ENCODE measurements at regions not wholly inside any gene's neighbourhood (a gene's known extent, or its start where the extent isn't known, plus 50 kb on each side); places are given as distances from the start of the nearest gene placed in this dataset.
"Not testable (repeated sequence)": the region's sequence is repeated elsewhere in the genome, so short reads cannot be mapped to it uniquely, and the experiment has no call there.

- DNase-seq (no peak), ATAC-seq (no peak)
- Mint-ChIP-seq H3K27me3 (peaks cover 20% of the 10 kb centered on the region), H3K4me1 (peaks cover 9% of the 10 kb centered on the region), H3K27ac (no peak overlapping the region), H3K4me3 (no peak overlapping the region), H3K36me3 (ENCODE audit: low read depth) (peaks cover 2% of the 10 kb centered on the region)
- H3K9me3 ChIP-seq (ENCODE audit: control insufficient read depth, low read length, poor library complexity, severe bottlenecking) = no peaks in the 10 kb centered on the region
These were observed 79.7 kb upstream of the MAP10 start for GRCh38 chr1:232725305-232726047.

GRCh38 chr1:232726048-232726779 lies 79.0 kb upstream of the MAP10 start:
- H3K27ac Mint-ChIP-seq = no peak overlapping the region
- no peak for ATAC-seq
- H3K4me3 Mint-ChIP-seq = no peak overlapping the region

GRCh38 chr1:232728507-232729263 lies 76.5 kb upstream of the MAP10 start:
- no peak overlapping the region for H3K27ac Mint-ChIP-seq
- peaks cover 21% of the 10 kb centered on the region for H3K27me3 Mint-ChIP-seq
- no peak for DNase-seq
- H3K4me3 Mint-ChIP-seq = no peak overlapping the region
- H3K9me3 ChIP-seq (ENCODE audit: control insufficient read depth, low read length, poor library complexity, severe bottlenecking) = no peaks in the 10 kb centered on the region
- ATAC-seq = no peak
- no peaks in the 10 kb centered on the region for H3K36me3 Mint-ChIP-seq (ENCODE audit: low read depth)
- peaks cover 9% of the 10 kb centered on the region for H3K4me1 Mint-ChIP-seq

More at GRCh38 chr1:232726048-232726779, 79.0 kb upstream of the MAP10 start:
- no peak for DNase-seq
- Mint-ChIP-seq H3K27me3 (peaks cover 25% of the 10 kb centered on the region), H3K36me3 (ENCODE audit: low read depth) (no peaks in the 10 kb centered on the region), H3K4me1 (peaks cover 9% of the 10 kb centered on the region)
- H3K9me3 ChIP-seq (ENCODE audit: control insufficient read depth, low read length, poor library complexity, severe bottlenecking) = no peaks in the 10 kb centered on the region

GRCh38 chr1:232732344-232732910 lies 72.8 kb upstream of the MAP10 start:
- H3K9me3 ChIP-seq (ENCODE audit: control insufficient read depth, low read length, poor library complexity, severe bottlenecking) = no peaks in the 10 kb centered on the region
- H3K27me3 Mint-ChIP-seq = peaks cover 25% of the 10 kb centered on the region
- DNase-seq = no peak
- H3K4me1 Mint-ChIP-seq = peaks cover 2% of the 10 kb centered on the region
- no peak for ATAC-seq
- no peak overlapping the region for H3K27ac Mint-ChIP-seq
- H3K4me3 Mint-ChIP-seq = no peak overlapping the region
- no peaks in the 10 kb centered on the region for H3K36me3 Mint-ChIP-seq (ENCODE audit: low read depth)

- H3K4me3 Mint-ChIP-seq = no peak overlapping the region
- H3K4me1 Mint-ChIP-seq = peaks cover 2% of the 10 kb centered on the region
- ATAC-seq = no peak
- H3K36me3 Mint-ChIP-seq (ENCODE audit: low read depth) = no peaks in the 10 kb centered on the region
- H3K27ac Mint-ChIP-seq = no peak overlapping the region
- H3K9me3 ChIP-seq (ENCODE audit: control insufficient read depth, low read length, poor library complexity, severe bottlenecking) = no peaks in the 10 kb centered on the region
- DNase-seq = no peak
- H3K27me3 Mint-ChIP-seq = peaks cover 8% of the 10 kb centered on the region
These were observed 67.3 kb upstream of the MAP10 start for GRCh38 chr1:232737917-232738316.

GRCh38 chr1:232743999-232744398 lies 61.2 kb upstream of the MAP10 start:
- H3K9me3 ChIP-seq (ENCODE audit: control insufficient read depth, low read length, poor library complexity, severe bottlenecking) = no peaks in the 10 kb centered on the region
- DNase-seq = no peak
- no peaks in the 10 kb centered on the region for H3K27me3 Mint-ChIP-seq
- no peak overlapping the region for H3K27ac Mint-ChIP-seq
- H3K4me1 Mint-ChIP-seq = no peaks in the 10 kb centered on the region
- H3K4me3 Mint-ChIP-seq = no peak overlapping the region
- ATAC-seq = no peak
- H3K36me3 Mint-ChIP-seq (ENCODE audit: low read depth) = no peaks in the 10 kb centered on the region

GRCh38 chr1:232744847-232745246 lies 60.4 kb upstream of the MAP10 start:
- no peak for ATAC-seq
- no peaks in the 10 kb centered on the region for H3K36me3 Mint-ChIP-seq (ENCODE audit: low read depth)
- H3K9me3 ChIP-seq (ENCODE audit: control insufficient read depth, low read length, poor library complexity, severe bottlenecking) = no peaks in the 10 kb centered on the region
- H3K27ac Mint-ChIP-seq = no peak overlapping the region
- no peaks in the 10 kb centered on the region for H3K4me1 Mint-ChIP-seq
- DNase-seq = no peak
- no peak overlapping the region for H3K4me3 Mint-ChIP-seq
- H3K27me3 Mint-ChIP-seq = no peaks in the 10 kb centered on the region

- not testable (repeated sequence) for H3K4me3 Mint-ChIP-seq; H3K9me3 ChIP-seq (ENCODE audit: control insufficient read depth, low read length, poor library complexity, severe bottlenecking); H3K27ac Mint-ChIP-seq; H3K27me3 Mint-ChIP-seq; DNase-seq; H3K4me1 Mint-ChIP-seq; ATAC-seq; H3K36me3 Mint-ChIP-seq (ENCODE audit: low read depth)
These were observed 59.5 kb upstream of the MAP10 start for GRCh38 chr1:232745698-232746097.

GRCh38 chr1:232748910-232749368 lies 56.3 kb upstream of the MAP10 start:
- Mint-ChIP-seq H3K4me3 (no peak overlapping the region), H3K36me3 (ENCODE audit: low read depth) (no peaks in the 10 kb centered on the region), H3K27ac (no peak overlapping the region), H3K4me1 (no peaks in the 10 kb centered on the region), H3K27me3 (no peaks in the 10 kb centered on the region)
- DNase-seq (no peak), ATAC-seq (no peak)
- no peaks in the 10 kb centered on the region for H3K9me3 ChIP-seq (ENCODE audit: control insufficient read depth, low read length, poor library complexity, severe bottlenecking)

- no peaks in the 10 kb centered on the region for H3K4me1 Mint-ChIP-seq
- no peak for ATAC-seq
- no peak for DNase-seq
These were observed 53.6 kb upstream of the MAP10 start for GRCh38 chr1:232751393-232752140.

GRCh38 chr1:232752365-232752764 lies 52.9 kb upstream of the MAP10 start:
- ATAC-seq (no peak), DNase-seq (no peak)
- no peaks in the 10 kb centered on the region for H3K9me3 ChIP-seq (ENCODE audit: control insufficient read depth, low read length, poor library complexity, severe bottlenecking)
- Mint-ChIP-seq H3K4me3 (no peak overlapping the region), H3K27me3 (no peaks in the 10 kb centered on the region), H3K36me3 (ENCODE audit: low read depth) (no peaks in the 10 kb centered on the region), H3K4me1 (no peaks in the 10 kb centered on the region), H3K27ac (no peak overlapping the region)

More at GRCh38 chr1:232751393-232752140, 53.6 kb upstream of the MAP10 start:
- Mint-ChIP-seq H3K27me3 (no peaks in the 10 kb centered on the region), H3K4me3 (no peak overlapping the region), H3K36me3 (ENCODE audit: low read depth) (no peaks in the 10 kb centered on the region), H3K27ac (no peak overlapping the region)
- no peaks in the 10 kb centered on the region for H3K9me3 ChIP-seq (ENCODE audit: control insufficient read depth, low read length, poor library complexity, severe bottlenecking)

GRCh38 chr1:232754930-232755329 lies 50.3 kb upstream of the MAP10 start:
- Mint-ChIP-seq H3K36me3 (ENCODE audit: low read depth) (no peaks in the 10 kb centered on the region), H3K4me3 (no peak overlapping the region), H3K27me3 (no peaks in the 10 kb centered on the region), H3K4me1 (no peaks in the 10 kb centered on the region), H3K27ac (no peak overlapping the region)
- H3K9me3 ChIP-seq (ENCODE audit: control insufficient read depth, low read length, poor library complexity, severe bottlenecking) = no peaks in the 10 kb centered on the region
- DNase-seq (no peak), ATAC-seq (no peak)
